Lung (tissue), 11 donors: ENCODE measurements at regions not wholly inside any gene's neighbourhood (a gene's known extent, or its start where the extent isn't known, plus 50 kb on each side); places are given as distances from the start of the nearest gene placed in this dataset.

Experiments
- ATAC-seq: fragments of 200-7000 bp; cut with Tn5 transposase; one replicate; pipeline ENCODE4 v1.9.1; 2020; ENCODE audit warnings: moderate number of reproducible peaks; ENCODE audit not compliant: insufficient read depth, low FRiP score
- DNase-seq, 3 donors: peaks; one replicate each; pipeline ENCODE4 v3.0.0-alpha.2; 2013 to 2017
- H3K27ac ChIP-seq, 2 donors: one replicate each; pipeline ENCODE4 v1.5.1; 2013; ENCODE audit warnings: mild to moderate bottlenecking in 2 of 2, moderate library complexity in 2 of 2, control low read depth in 1 of 2, inconsistent platforms in 1 of 2, low read depth in 1 of 2, low read length in 1 of 2
- H3K27me3 ChIP-seq, 3 donors: one replicate each; pipeline ENCODE4 v1.5.1; 2013; ENCODE audit warnings: low read length in 2 of 3; ENCODE audit not compliant: control insufficient read depth in 3 of 3, insufficient read depth in 3 of 3
- H3K36me3 ChIP-seq, 4 donors: one replicate each; pipeline ENCODE4 v1.5.1; 2013; ENCODE audit warnings: low read length in 4 of 4, mild to moderate bottlenecking in 1 of 4, moderate library complexity in 1 of 4; ENCODE audit not compliant: control insufficient read depth in 4 of 4, insufficient read depth in 4 of 4
- H3K4me1 ChIP-seq, 5 donors: one replicate each; pipeline ENCODE4 v1.5.1; 2013; ENCODE audit warnings: low read length in 5 of 5, mild to moderate bottlenecking in 2 of 5, moderate library complexity in 1 of 5; ENCODE audit not compliant: control insufficient read depth in 5 of 5, insufficient read depth in 5 of 5
- H3K4me3 ChIP-seq: one replicate; pipeline ENCODE4 v1.5.1; 2013; ENCODE audit warnings: mild to moderate bottlenecking, control low read depth, moderate library complexity
- H3K9ac ChIP-seq, 2 donors: one replicate each; pipeline ENCODE4 v1.5.1; 2013; ENCODE audit warnings: low read length in 2 of 2, control low read depth in 1 of 2; ENCODE audit not compliant: insufficient read depth in 1 of 2
- H3K9me3 ChIP-seq, 4 donors: one replicate each; pipeline ENCODE4 v1.5.1; 2013; ENCODE audit warnings: low read length in 3 of 4, mild to moderate bottlenecking in 1 of 4, moderate library complexity in 1 of 4; ENCODE audit not compliant: control insufficient read depth in 4 of 4, insufficient read depth in 3 of 4
- WGBS, 2 donors: extraction: QIAGEN DNeasy Blood & Tissue Kit; methylation state at CpG; one replicate each; pipeline ENCODE4 v1.1.7; 2013; 5-methylcytosine and 5-hydroxymethylcytosine counted together
- TF ChIP-seq, protein P1 (sequence below): IDR thresholded peaks from 2 replicates; pipeline ENCODE4 v1.5.1; 2012; ENCODE audit warnings: mild to moderate bottlenecking; ENCODE audit errors: control extremely low read depth, extremely low read depth
- donor health status: control.
- donor health status: control.
- donor health status: Bipolar disorder and iron deficiency.
- donor health status: healthy.
- donor health status: DM: yes; HTN: yes; CAD: no.

DNA sequence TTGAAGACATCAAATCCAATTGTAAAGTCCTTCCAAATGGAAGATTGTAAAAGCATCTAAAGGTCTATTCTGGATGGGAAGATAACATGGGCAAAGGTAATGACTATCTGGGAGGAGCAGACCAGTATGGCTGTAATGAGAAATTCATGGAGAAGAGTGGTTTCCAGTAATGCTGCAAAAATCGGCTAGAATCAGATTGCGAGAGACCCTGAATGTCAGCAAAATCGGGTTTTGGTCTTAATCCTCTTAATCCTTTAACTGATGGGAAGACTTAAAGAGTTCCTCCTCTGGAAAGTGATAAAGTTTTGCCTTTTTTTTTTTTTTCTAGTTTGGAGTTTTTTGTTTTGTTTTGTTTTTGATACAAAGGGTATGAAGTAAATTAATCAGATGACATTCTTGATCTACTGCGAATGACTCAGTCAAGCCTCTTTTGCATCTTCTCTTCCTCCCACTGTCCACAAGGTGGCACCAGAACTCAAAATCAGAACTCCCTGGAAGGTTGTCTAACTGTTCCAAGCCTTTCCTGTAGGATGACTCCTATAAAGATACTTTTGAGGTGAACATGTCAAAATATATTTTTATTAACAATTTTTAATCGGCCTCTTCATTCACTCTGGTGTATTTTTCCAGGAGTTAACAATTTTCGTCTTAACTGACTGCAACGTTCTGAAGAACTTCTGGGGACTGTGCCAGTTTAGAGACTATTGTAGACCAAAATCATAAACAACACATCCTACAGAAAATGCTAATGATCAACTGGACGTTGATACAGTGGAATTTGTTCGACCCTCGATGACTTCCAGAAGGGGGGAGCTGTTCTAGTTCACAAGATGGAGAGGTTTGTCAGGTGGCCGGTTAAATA, 213.3 kb upstream of the MIR17HG start:
- Histone ChIP-seq H3K27ac (no peak overlapping the region), H3K4me3 (no peak overlapping the region), H3K36me3 (no peaks in the 10 kb centered on the region), H3K9ac (no peak overlapping the region), H3K27me3 (no peaks in the 10 kb centered on the region), H3K9me3 (no peaks in the 10 kb centered on the region), H3K4me1 (peaks cover 0 to 15% (median 0%) of the 10 kb centered on the region in 5 donors)
- TF ChIP-seq, protein P1, sequence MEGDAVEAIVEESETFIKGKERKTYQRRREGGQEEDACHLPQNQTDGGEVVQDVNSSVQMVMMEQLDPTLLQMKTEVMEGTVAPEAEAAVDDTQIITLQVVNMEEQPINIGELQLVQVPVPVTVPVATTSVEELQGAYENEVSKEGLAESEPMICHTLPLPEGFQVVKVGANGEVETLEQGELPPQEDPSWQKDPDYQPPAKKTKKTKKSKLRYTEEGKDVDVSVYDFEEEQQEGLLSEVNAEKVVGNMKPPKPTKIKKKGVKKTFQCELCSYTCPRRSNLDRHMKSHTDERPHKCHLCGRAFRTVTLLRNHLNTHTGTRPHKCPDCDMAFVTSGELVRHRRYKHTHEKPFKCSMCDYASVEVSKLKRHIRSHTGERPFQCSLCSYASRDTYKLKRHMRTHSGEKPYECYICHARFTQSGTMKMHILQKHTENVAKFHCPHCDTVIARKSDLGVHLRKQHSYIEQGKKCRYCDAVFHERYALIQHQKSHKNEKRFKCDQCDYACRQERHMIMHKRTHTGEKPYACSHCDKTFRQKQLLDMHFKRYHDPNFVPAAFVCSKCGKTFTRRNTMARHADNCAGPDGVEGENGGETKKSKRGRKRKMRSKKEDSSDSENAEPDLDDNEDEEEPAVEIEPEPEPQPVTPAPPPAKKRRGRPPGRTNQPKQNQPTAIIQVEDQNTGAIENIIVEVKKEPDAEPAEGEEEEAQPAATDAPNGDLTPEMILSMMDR: peak; percentile 66
- ATAC-seq: peak; percentile 59
- peak in 2 of 3 donors; percentile 56 to 65 for DNase-seq
- WGBS, 2 donors: 33 to 39% methylated on average over 11 of the region's 11 CpGs

DNA sequence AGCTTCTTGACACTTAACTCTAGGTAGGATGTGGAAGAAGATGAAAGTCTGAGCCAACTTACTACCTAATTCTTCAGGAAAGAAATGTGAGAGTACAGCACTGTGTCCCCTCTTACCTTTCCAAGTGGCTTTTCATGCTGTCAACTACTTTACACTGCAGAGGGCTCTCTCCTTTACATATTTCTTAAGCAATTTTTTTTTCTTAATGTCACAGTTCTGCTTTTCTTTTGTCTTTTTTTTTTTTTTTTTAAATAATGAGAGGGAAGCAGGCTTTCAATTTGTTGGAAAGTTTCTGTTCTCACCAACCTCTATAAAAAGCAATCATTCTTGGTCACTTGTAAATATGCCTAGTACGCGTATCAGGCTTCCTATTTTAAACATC, 212.7 kb upstream of the MIR17HG start:
- Histone ChIP-seq H3K27ac (no peak overlapping the region), H3K36me3 (no peaks in the 10 kb centered on the region), H3K4me1 (peaks cover 0 to 15% (median 0%) of the 10 kb centered on the region in 5 donors), H3K27me3 (no peaks in the 10 kb centered on the region), H3K4me3 (no peak overlapping the region), H3K9ac (no peak overlapping the region), H3K9me3 (no peaks in the 10 kb centered on the region)
- TF ChIP-seq, protein P1: no peak
- ATAC-seq (no peak), DNase-seq (no peak)
- 50 to 56% methylated on average over 2 of the region's 2 CpGs for WGBS, 2 donors

DNA sequence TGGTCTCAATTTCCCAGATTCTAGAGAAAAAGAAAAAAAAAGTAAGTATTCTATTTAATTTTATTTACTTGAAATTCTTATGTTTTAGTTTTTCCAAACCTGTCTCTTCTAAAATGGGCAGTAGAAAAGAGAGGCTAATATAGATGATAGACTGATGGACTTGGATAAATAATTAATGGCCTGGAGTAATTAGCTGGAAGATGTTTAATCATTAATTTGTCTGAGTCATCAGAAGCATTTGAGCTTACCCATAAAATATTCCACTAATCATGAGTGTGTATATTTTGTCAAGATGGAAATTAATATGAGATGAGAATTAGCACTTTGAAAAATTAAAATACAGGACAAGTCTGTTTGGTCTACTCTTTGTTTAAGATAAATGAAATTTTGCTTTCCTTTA, 212.1 kb upstream of the MIR17HG start:
- H3K9ac ChIP-seq: no peak overlapping the region
- ATAC-seq (no peak), DNase-seq (no peak)
- no peaks in the 10 kb centered on the region for H3K9me3 ChIP-seq
- no peaks in the 10 kb centered on the region for H3K36me3 ChIP-seq
- TF ChIP-seq, protein P1: no peak
- H3K4me1 ChIP-seq: peaks cover 0 to 15% (median 0%) of the 10 kb centered on the region in 5 donors
- no peak overlapping the region for H3K27ac ChIP-seq
- H3K27me3 ChIP-seq: no peaks in the 10 kb centered on the region
- no peak overlapping the region for H3K4me3 ChIP-seq
